WI38 (cell line): ENCODE measurements at regions not wholly inside any gene's neighbourhood (a gene's known extent, or its start where the extent isn't known, plus 50 kb on each side); places are given as distances from the start of the nearest gene placed in this dataset.
"Not testable (repeated sequence)": the region's sequence is repeated elsewhere in the genome, so short reads cannot be mapped to it uniquely, and the experiment has no call there.

Experiments used
- H3K4me3 ChIP-seq: 2 replicates; pipeline ENCODE4 v1.5.1; 2011; ENCODE audit warnings: low read depth, mild to moderate bottlenecking, control low read depth, low read length
- CTCF ChIP-seq: IDR thresholded peaks from 2 replicates; pipeline ENCODE4 v1.5.1; 2012; ENCODE audit warnings: low read depth, mild to moderate bottlenecking, control low read depth, low read length

GRCh38 chr5:35538198-35538931 lies 79.3 kb upstream of the SPEF2 start:
- no peak overlapping the region for H3K4me3 ChIP-seq
- TF ChIP-seq CTCF = no peak

GRCh38 chr5:35533156-35533555 lies 84.5 kb upstream of the SPEF2 start:
- H3K4me3 ChIP-seq = no peak overlapping the region
- no peak for TF ChIP-seq CTCF

GRCh38 chr5:35531553-35531952 lies 86.1 kb upstream of the SPEF2 start:
- H3K4me3 ChIP-seq = not testable (repeated sequence)

GRCh38 chr5:35518104-35518503 lies 99.6 kb upstream of the SPEF2 start:
- no peak overlapping the region for H3K4me3 ChIP-seq
- TF ChIP-seq CTCF = no peak

- TF ChIP-seq CTCF = no peak
- H3K4me3 ChIP-seq = no peak overlapping the region
Measured at GRCh38 chr5:35516271-35516670, 101.4 kb upstream of the SPEF2 start.

- no peak for TF ChIP-seq CTCF
- no peak overlapping the region for H3K4me3 ChIP-seq
Measured at GRCh38 chr5:35513612-35514011, 104.1 kb upstream of the SPEF2 start.

- TF ChIP-seq CTCF = no peak
Measured at GRCh38 chr5:35502206-35502605, 115.5 kb upstream of the SPEF2 start.

GRCh38 chr5:35488791-35489190 lies 128.9 kb upstream of the SPEF2 start:
- H3K4me3 ChIP-seq = no peak overlapping the region
- TF ChIP-seq CTCF = no peak

More at GRCh38 chr5:35502206-35502605, 115.5 kb upstream of the SPEF2 start:
- no peak overlapping the region for H3K4me3 ChIP-seq
